Kidney (tissue), 13 donors: ENCODE measurements at regions not wholly inside any gene's neighbourhood (a gene's known extent, or its start where the extent isn't known, plus 50 kb on each side); places are given as distances from the start of the nearest gene placed in this dataset.

Experiments
- DNase-seq, 5 donors: peaks; one replicate each; pipeline ENCODE4 v3.0.0-alpha.2; 2013 to 2020
- FAIRE-seq: peaks from 2 replicates; lab custom pipeline; 2012; peaks lifted over from hg19 to GRCh38; lab: Jason Lieb, UNC
- H3K27ac ChIP-seq, 2 donors: one replicate each; pipeline ENCODE4 v1.7.0; 2013; ENCODE audit warnings: low read depth in 2 of 2, low read length in 2 of 2, inconsistent platforms in 1 of 2
- H3K27me3 ChIP-seq: one replicate; pipeline ENCODE4 v1.7.1; 2013; ENCODE audit warnings: low read length, inconsistent platforms; ENCODE audit not compliant: control insufficient read depth, insufficient read depth
- H3K36me3 ChIP-seq, 3 donors: one replicate each; pipeline versions ENCODE4 v1.7.0 to v1.7.1; 2013; ENCODE audit warnings: low read length in 3 of 3, control low read depth in 1 of 3, inconsistent platforms in 1 of 3; ENCODE audit not compliant: insufficient read depth in 3 of 3, control insufficient read depth in 2 of 3
- H3K4me1 ChIP-seq, 3 donors: one replicate each; pipeline versions ENCODE4 v1.7.0 to v1.7.1; 2013; ENCODE audit warnings: low read length in 3 of 3, inconsistent platforms in 1 of 3, low read depth in 1 of 3; ENCODE audit not compliant: control insufficient read depth in 2 of 3, insufficient read depth in 2 of 3
- H3K4me3 ChIP-seq, 3 donors: one replicate each; pipeline versions ENCODE4 v1.7.0 to v1.8.1; 2013; ENCODE audit warnings: low read length in 3 of 3, control low read depth in 1 of 3, inconsistent platforms in 1 of 3
- H3K9ac ChIP-seq, 3 donors: one replicate each; pipeline versions ENCODE4 v1.7.0 to v1.7.1; 2013; ENCODE audit warnings: low read length in 3 of 3, control low read depth in 1 of 3, inconsistent platforms in 1 of 3
- H3K9me3 ChIP-seq, 3 donors: one replicate each; pipeline versions ENCODE4 v1.7.0 to v1.7.1; 2013; ENCODE audit warnings: low read length in 3 of 3, control low read depth in 1 of 3, inconsistent platforms in 1 of 3; ENCODE audit not compliant: control insufficient read depth in 2 of 3, insufficient read depth in 1 of 3
- intact Hi-C: fragments of 100-400 bp; cut with DNase I; formaldehyde crosslinking; loops from one replicate; pipeline ENCODE4 v1.11.1; 2022
- TF ChIP-seq, protein P1 (sequence below): IDR thresholded peaks from 3 replicates; pipeline ENCODE4 v1.5.1; 2012; ENCODE audit warnings: mild to moderate bottlenecking, moderate library complexity, borderline replicate concordance; ENCODE audit not compliant: insufficient read depth; ENCODE audit errors: extremely low read depth
- donor health status: control.
- donor health status: control.
- donor health status: control.
- donor health status: control.
- donor health status: control.
- donor health status: DM: yes; HTN: yes; CAD: no.
- donor health status: Normal renal cell carcinoma (clear cell type).

- H3K4me1 ChIP-seq, result no peaks in the 10 kb centered on the region
- TF ChIP-seq, protein P1, sequence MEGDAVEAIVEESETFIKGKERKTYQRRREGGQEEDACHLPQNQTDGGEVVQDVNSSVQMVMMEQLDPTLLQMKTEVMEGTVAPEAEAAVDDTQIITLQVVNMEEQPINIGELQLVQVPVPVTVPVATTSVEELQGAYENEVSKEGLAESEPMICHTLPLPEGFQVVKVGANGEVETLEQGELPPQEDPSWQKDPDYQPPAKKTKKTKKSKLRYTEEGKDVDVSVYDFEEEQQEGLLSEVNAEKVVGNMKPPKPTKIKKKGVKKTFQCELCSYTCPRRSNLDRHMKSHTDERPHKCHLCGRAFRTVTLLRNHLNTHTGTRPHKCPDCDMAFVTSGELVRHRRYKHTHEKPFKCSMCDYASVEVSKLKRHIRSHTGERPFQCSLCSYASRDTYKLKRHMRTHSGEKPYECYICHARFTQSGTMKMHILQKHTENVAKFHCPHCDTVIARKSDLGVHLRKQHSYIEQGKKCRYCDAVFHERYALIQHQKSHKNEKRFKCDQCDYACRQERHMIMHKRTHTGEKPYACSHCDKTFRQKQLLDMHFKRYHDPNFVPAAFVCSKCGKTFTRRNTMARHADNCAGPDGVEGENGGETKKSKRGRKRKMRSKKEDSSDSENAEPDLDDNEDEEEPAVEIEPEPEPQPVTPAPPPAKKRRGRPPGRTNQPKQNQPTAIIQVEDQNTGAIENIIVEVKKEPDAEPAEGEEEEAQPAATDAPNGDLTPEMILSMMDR, result no peak
- H3K27ac ChIP-seq, result no peak overlapping the region
- DNase-seq (no peak), FAIRE-seq (no peak)
- H3K9ac ChIP-seq, result no peak overlapping the region
- H3K36me3 ChIP-seq, result no peaks in the 10 kb centered on the region
- no peaks in the 10 kb centered on the region for H3K9me3 ChIP-seq
- no peaks in the 10 kb centered on the region for H3K27me3 ChIP-seq
- H3K4me3 ChIP-seq, result no peak overlapping the region
- intact Hi-C loops, result no loop called here
Observed at GRCh38 chr7:36010656-36011587, 142.1 kb upstream of the EEPD1 start.

GRCh38 chr7:36011588-36011965 is 141.5 kb upstream of the EEPD1 start:
- intact Hi-C loops, result no loop called here
- TF ChIP-seq, protein P1, result no peak
- Histone ChIP-seq H3K36me3 (no peaks in the 10 kb centered on the region), H3K4me3 (no peak overlapping the region), H3K27ac (no peak overlapping the region), H3K27me3 (no peaks in the 10 kb centered on the region), H3K9me3 (no peaks in the 10 kb centered on the region), H3K4me1 (no peaks in the 10 kb centered on the region), H3K9ac (no peak overlapping the region)
- FAIRE-seq (no peak), DNase-seq (no peak)

- intact Hi-C loops, result no loop called here
- H3K9ac ChIP-seq, result no peak overlapping the region
- H3K27me3 ChIP-seq, result no peaks in the 10 kb centered on the region
- H3K9me3 ChIP-seq, result no peaks in the 10 kb centered on the region
- no peaks in the 10 kb centered on the region for H3K36me3 ChIP-seq
- H3K4me1 ChIP-seq, result no peaks in the 10 kb centered on the region
- H3K27ac ChIP-seq, result no peak overlapping the region
- FAIRE-seq (no peak), DNase-seq (no peak)
- TF ChIP-seq, protein P1, result no peak
- no peak overlapping the region for H3K4me3 ChIP-seq
Observed at GRCh38 chr7:36013246-36014014, 139.6 kb upstream of the EEPD1 start.
